Ascending aorta (tissue), 2 donors: ENCODE measurements at regions not wholly inside any gene's neighbourhood (a gene's known extent, or its start where the extent isn't known, plus 50 kb on each side); places are given as distances from the start of the nearest gene placed in this dataset.

ENCODE experiments used
- DNase-seq, 2 donors: peaks; one replicate each; pipeline ENCODE4 v3.0.0-alpha.2; 2019; ENCODE audit warnings: low spot score in 2 of 2
- H3K27ac ChIP-seq, 2 donors: fragments of 200-600 bp; sonication (generic); one replicate each; pipeline ENCODE4 v1.5.1; 2016 to 2017; ENCODE audit warnings: mild to moderate bottlenecking in 1 of 2
- H3K27me3 ChIP-seq: fragments of 200-600 bp; sonication (generic); one replicate; pipeline ENCODE4 v1.5.1; 2017
- H3K36me3 ChIP-seq, 2 donors: fragments of 200-600 bp; sonication (generic); one replicate each; pipeline ENCODE4 v1.5.1; 2016
- H3K4me1 ChIP-seq, 2 donors: fragments of 200-600 bp; sonication (generic); one replicate each; pipeline ENCODE4 v1.5.1; 2016 to 2017; ENCODE audit warnings: mild to moderate bottlenecking in 1 of 2
- H3K4me3 ChIP-seq, 2 donors: fragments of 200-600 bp; sonication (generic); one replicate each; pipeline ENCODE4 v1.5.1; 2016 to 2017; ENCODE audit warnings: mild to moderate bottlenecking in 1 of 2
- H3K9me3 ChIP-seq, 2 donors: fragments of 200-600 bp; sonication (generic); one replicate each; pipeline ENCODE4 v1.5.1; 2016
- intact Hi-C: fragments of 100-400 bp; cut with DNase I; formaldehyde crosslinking; loops from one replicate; pipeline ENCODE4 v1.15.1; 2023
- TF ChIP-seq, protein P1 (sequence below), 3 experiments: fragments of 200-600 bp in 2 of 3; fragments of 450-650 bp in 1 of 3; sonication (generic) in 2 of 3; IDR thresholded peaks; one replicate each; pipeline ENCODE4 v1.5.1; 2016 to 2019; ENCODE audit warnings: antibody characterized with exemption in 3 of 3, mild to moderate bottlenecking in 1 of 3, moderate library complexity in 1 of 3

DNA sequence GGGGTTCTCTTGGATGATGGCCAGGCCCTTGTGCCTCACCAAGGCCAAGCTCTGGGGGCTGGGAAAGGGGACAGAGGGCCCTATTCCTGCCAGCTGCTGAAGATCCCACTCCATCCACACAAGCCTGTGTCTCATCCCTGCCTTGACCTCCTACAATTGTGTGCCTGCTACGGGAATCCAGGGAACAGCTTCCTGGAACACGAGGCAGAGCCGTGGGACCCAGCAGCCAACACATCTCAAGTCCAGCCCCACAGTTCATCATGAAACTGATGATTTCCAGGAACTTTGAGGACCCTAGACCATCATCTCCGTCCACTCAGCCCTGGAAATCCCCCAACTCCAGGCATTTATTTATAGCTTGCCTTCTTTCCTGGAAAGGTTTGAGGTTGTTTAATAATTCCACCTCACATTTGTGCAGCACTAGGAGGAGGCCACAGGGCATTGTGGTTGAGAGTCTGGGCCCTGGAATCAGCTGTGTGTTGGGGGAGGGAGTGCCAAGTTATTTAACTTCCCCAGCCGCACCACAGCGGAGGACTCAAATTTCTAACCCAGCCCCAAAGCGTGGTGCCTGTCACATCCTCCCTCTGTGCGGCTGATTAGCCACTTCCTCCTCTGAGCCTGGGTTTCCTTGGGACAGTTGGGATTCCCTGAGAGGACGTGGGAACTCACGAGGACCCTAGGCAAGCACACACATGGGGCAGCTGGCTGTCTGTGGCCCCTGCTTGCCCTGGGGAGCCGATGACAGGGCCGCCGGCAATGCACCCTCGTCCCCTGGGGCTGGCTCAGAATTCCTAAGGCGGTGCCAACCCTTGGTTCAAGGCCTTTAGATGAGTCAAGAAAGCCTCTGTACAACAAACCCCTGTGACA, 58.2 kb upstream of the GGTA1 start:
- Histone ChIP-seq H3K27me3 (no peaks in the 10 kb centered on the region), H3K4me1 (peaks cover 18 to 29% of the 10 kb centered on the region in 2 donors), H3K36me3 (no peaks in the 10 kb centered on the region), H3K27ac (peak overlapping the region; percentile 76 to 85), H3K9me3 (no peaks in the 10 kb centered on the region), H3K4me3 (peak overlapping the region in 1 of 2 donors; percentile 2)
- TF ChIP-seq, protein P1, sequence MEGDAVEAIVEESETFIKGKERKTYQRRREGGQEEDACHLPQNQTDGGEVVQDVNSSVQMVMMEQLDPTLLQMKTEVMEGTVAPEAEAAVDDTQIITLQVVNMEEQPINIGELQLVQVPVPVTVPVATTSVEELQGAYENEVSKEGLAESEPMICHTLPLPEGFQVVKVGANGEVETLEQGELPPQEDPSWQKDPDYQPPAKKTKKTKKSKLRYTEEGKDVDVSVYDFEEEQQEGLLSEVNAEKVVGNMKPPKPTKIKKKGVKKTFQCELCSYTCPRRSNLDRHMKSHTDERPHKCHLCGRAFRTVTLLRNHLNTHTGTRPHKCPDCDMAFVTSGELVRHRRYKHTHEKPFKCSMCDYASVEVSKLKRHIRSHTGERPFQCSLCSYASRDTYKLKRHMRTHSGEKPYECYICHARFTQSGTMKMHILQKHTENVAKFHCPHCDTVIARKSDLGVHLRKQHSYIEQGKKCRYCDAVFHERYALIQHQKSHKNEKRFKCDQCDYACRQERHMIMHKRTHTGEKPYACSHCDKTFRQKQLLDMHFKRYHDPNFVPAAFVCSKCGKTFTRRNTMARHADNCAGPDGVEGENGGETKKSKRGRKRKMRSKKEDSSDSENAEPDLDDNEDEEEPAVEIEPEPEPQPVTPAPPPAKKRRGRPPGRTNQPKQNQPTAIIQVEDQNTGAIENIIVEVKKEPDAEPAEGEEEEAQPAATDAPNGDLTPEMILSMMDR (IDR thresholded peaks at IDR 0.05), result peak in 1 of 3 experiments; percentile 14
- intact Hi-C loops, result loop anchor here (2.0 to 10.0 kb wide), 3 partner anchors 41 to 537 kb away; partner anchors contain the start of gene TTLL11
- DNase-seq, result peak; percentile 55 to 95

- no peaks in the 10 kb centered on the region for H3K27me3 ChIP-seq
- H3K27ac ChIP-seq, result peak overlapping the region; percentile 76 to 85
- TF ChIP-seq, protein P1 (IDR thresholded peaks at IDR 0.05), result no peak
- H3K36me3 ChIP-seq, result no peaks in the 10 kb centered on the region
- intact Hi-C loops, result loop anchor here (2.0 to 10.0 kb wide), 3 partner anchors 40 to 536 kb away; partner anchors contain the start of gene TTLL11
- H3K4me3 ChIP-seq, result no peak overlapping the region
- peaks cover 18 to 29% of the 10 kb centered on the region in 2 donors for H3K4me1 ChIP-seq
- DNase-seq, result no peak
- H3K9me3 ChIP-seq, result no peaks in the 10 kb centered on the region
Measured at GRCh38 chr9:121558473-121558872, 58.8 kb upstream of the GGTA1 start.

GRCh38 chr9:121559183-121559582, 59.5 kb upstream of the GGTA1 start:
- intact Hi-C loops, result loop anchor here (2.0 to 10.0 kb wide), 3 partner anchors 40 to 536 kb away; partner anchors contain the start of gene TTLL11
- H3K9me3 ChIP-seq, result no peaks in the 10 kb centered on the region
- peaks cover 18 to 29% of the 10 kb centered on the region in 2 donors for H3K4me1 ChIP-seq
- TF ChIP-seq, protein P1 (IDR thresholded peaks at IDR 0.05), result no peak
- no peak overlapping the region for H3K4me3 ChIP-seq
- DNase-seq, result no peak
- no peaks in the 10 kb centered on the region for H3K27me3 ChIP-seq
- no peaks in the 10 kb centered on the region for H3K36me3 ChIP-seq
- H3K27ac ChIP-seq, result peak overlapping the region; percentile 76 to 85

DNA sequence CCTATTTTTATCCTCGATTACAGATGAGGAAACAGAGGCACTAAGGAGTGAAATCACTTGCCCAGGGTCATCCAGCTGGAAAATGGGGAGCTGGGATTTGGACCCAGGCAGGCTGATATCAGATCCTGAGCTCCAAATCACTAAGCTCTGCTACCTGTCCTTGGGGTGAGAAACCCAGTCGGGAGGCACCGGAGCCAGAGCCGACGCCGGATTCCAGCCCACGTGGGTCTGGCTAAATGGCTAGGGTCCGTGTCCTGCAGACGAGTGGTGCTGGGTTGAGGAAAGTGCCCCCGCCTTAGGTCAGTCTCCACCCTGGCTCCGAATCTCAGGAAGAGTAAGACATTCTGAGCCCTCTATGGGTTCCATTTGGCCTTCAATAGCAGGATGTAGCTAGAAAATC, 61.3 kb upstream of the GGTA1 start:
- H3K4me3 ChIP-seq, result no peak overlapping the region
- no peaks in the 10 kb centered on the region for H3K9me3 ChIP-seq
- no peaks in the 10 kb centered on the region for H3K27me3 ChIP-seq
- no peak overlapping the region for H3K27ac ChIP-seq
- peaks cover 18 to 29% of the 10 kb centered on the region in 2 donors for H3K4me1 ChIP-seq
- no peak for DNase-seq
- H3K36me3 ChIP-seq, result no peaks in the 10 kb centered on the region
- intact Hi-C loops, result no loop called here
- TF ChIP-seq, protein P1 (IDR thresholded peaks at IDR 0.05), result no peak

DNA sequence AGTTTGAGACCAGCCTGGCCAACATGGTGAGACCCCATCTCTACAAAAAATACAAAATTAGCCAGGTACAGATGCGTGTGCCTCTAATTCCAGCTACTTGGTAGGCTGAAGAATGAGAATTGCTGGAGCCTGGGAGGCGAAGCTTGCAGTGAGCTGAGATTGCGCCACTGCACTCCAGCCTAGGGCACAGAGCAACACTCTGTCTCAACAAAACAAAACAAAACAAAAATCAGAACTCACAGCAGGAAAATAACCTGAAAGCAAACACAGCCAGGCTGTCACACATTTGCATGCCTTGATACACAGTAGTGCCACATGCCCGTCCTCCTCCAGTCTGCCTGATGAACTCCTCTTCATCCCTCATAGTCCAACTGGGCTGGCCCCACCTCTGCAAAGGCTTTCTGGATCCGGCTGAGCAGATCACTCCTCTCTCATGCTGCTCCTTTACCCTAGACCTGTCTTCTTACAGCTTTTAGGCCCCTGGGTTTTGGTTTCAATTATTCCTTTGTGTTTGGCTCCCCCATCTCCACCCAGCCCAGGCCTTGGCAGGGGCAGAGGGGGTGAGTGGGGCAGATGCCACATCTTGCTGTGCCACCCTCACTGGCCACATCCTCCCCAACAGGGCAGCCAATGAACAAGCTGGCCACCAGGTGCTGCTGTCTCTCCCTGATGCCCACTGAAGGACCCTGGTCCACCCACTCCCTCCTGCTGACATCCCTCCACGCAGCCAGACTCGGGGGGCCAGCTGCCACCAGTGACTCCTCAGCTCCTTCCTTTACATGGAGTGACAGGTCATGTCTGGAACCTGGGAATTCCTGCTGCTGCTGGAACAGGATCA, 62.0 kb upstream of the GGTA1 start:
- H3K27ac ChIP-seq, result no peak overlapping the region
- H3K9me3 ChIP-seq, result no peaks in the 10 kb centered on the region
- no peak overlapping the region for H3K4me3 ChIP-seq
- H3K36me3 ChIP-seq, result no peaks in the 10 kb centered on the region
- TF ChIP-seq, protein P1 (IDR thresholded peaks at IDR 0.05), result no peak
- H3K4me1 ChIP-seq, result peaks cover 17 to 28% of the 10 kb centered on the region in 2 donors
- H3K27me3 ChIP-seq, result no peaks in the 10 kb centered on the region
- intact Hi-C loops, result no loop called here
- no peak for DNase-seq
